ENCODE measurements at regions not wholly inside any gene's neighbourhood (a gene's known extent, or its start where the extent isn't known, plus 50 kb on each side); places are given as distances from the start of the nearest gene placed in this dataset.

DNA sequence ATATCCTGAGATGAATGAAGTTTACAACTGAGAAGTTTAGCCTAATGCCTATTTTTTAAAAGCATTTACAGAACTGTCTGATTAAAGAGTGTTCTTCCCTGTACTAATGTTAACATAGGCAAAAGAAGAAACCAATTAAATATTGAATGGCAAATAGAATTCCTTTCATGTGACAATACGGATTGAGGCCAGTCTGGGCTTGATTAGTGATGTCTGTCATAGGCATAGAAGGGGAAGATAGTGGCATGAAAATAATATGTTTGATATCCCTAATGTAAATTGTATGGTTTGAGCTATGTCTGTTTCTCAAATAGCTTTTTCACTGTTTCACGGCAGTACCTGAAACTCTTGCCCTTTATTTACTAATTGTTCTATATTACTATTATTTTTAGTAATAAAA is 443.1 kb upstream of the CLINT1 start:
- TF ChIP-seq, protein P1, sequence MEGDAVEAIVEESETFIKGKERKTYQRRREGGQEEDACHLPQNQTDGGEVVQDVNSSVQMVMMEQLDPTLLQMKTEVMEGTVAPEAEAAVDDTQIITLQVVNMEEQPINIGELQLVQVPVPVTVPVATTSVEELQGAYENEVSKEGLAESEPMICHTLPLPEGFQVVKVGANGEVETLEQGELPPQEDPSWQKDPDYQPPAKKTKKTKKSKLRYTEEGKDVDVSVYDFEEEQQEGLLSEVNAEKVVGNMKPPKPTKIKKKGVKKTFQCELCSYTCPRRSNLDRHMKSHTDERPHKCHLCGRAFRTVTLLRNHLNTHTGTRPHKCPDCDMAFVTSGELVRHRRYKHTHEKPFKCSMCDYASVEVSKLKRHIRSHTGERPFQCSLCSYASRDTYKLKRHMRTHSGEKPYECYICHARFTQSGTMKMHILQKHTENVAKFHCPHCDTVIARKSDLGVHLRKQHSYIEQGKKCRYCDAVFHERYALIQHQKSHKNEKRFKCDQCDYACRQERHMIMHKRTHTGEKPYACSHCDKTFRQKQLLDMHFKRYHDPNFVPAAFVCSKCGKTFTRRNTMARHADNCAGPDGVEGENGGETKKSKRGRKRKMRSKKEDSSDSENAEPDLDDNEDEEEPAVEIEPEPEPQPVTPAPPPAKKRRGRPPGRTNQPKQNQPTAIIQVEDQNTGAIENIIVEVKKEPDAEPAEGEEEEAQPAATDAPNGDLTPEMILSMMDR (IDR thresholded peaks at IDR 0.05) = no peak
- TF ChIP-seq POLR2A (IDR thresholded peaks at IDR 0.05) = no peak
